ENCODE measurements at regions not wholly inside any gene's neighbourhood (a gene's known extent, or its start where the extent isn't known, plus 50 kb on each side); places are given as distances from the start of the nearest gene placed in this dataset.

GRCh38 chr1:187228790-187229189 lies 400.0 kb downstream of the PLA2G4A start:
- no peak overlapping the region for H3K27ac ChIP-seq (ENCODE audit: low read length)
- TF ChIP-seq RAD21 (conservative IDR thresholded peaks at IDR 0.05), result no peak
- TF ChIP-seq, protein P1, sequence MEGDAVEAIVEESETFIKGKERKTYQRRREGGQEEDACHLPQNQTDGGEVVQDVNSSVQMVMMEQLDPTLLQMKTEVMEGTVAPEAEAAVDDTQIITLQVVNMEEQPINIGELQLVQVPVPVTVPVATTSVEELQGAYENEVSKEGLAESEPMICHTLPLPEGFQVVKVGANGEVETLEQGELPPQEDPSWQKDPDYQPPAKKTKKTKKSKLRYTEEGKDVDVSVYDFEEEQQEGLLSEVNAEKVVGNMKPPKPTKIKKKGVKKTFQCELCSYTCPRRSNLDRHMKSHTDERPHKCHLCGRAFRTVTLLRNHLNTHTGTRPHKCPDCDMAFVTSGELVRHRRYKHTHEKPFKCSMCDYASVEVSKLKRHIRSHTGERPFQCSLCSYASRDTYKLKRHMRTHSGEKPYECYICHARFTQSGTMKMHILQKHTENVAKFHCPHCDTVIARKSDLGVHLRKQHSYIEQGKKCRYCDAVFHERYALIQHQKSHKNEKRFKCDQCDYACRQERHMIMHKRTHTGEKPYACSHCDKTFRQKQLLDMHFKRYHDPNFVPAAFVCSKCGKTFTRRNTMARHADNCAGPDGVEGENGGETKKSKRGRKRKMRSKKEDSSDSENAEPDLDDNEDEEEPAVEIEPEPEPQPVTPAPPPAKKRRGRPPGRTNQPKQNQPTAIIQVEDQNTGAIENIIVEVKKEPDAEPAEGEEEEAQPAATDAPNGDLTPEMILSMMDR (IDR thresholded peaks at IDR 0.05; ENCODE audit: poor library complexity, severe bottlenecking), result no peak
- no peak for TF ChIP-seq SMC3 (conservative IDR thresholded peaks at IDR 0.05; ENCODE audit: poor library complexity)
- TF ChIP-seq, protein P2, sequence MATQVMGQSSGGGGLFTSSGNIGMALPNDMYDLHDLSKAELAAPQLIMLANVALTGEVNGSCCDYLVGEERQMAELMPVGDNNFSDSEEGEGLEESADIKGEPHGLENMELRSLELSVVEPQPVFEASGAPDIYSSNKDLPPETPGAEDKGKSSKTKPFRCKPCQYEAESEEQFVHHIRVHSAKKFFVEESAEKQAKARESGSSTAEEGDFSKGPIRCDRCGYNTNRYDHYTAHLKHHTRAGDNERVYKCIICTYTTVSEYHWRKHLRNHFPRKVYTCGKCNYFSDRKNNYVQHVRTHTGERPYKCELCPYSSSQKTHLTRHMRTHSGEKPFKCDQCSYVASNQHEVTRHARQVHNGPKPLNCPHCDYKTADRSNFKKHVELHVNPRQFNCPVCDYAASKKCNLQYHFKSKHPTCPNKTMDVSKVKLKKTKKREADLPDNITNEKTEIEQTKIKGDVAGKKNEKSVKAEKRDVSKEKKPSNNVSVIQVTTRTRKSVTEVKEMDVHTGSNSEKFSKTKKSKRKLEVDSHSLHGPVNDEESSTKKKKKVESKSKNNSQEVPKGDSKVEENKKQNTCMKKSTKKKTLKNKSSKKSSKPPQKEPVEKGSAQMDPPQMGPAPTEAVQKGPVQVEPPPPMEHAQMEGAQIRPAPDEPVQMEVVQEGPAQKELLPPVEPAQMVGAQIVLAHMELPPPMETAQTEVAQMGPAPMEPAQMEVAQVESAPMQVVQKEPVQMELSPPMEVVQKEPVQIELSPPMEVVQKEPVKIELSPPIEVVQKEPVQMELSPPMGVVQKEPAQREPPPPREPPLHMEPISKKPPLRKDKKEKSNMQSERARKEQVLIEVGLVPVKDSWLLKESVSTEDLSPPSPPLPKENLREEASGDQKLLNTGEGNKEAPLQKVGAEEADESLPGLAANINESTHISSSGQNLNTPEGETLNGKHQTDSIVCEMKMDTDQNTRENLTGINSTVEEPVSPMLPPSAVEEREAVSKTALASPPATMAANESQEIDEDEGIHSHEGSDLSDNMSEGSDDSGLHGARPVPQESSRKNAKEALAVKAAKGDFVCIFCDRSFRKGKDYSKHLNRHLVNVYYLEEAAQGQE (IDR thresholded peaks at IDR 0.05; ENCODE audit: borderline replicate concordance), result no peak
- no peak for TF ChIP-seq MXI1 (conservative IDR thresholded peaks at IDR 0.05; ENCODE audit: poor library complexity, severe bottlenecking)
- TF ChIP-seq EP300 (conservative IDR thresholded peaks at IDR 0.05; ENCODE audit: poor library complexity, severe bottlenecking), result no peak
- no peak for TF ChIP-seq TAF1 (IDR thresholded peaks at IDR 0.05; ENCODE audit: low read depth)
- no peak for TF ChIP-seq EZH2 (IDR thresholded peaks at IDR 0.05; ENCODE audit: borderline replicate concordance, insufficient read depth, low read length, poor library complexity, severe bottlenecking)
- no peak for TF ChIP-seq POLR2AphosphoS5 (IDR thresholded peaks at IDR 0.05)
- no peak overlapping the region for H3K4me2 ChIP-seq (ENCODE audit: low read length)
- H3K9me2 ChIP-seq (ENCODE audit: insufficient read depth, low read length), result no peaks in the 10 kb centered on the region
- no peaks in the 10 kb centered on the region for H3K79me2 ChIP-seq (replicated peaks; ENCODE audit: insufficient read depth, low read length)
- no peaks in the 10 kb centered on the region for H4K20me1 ChIP-seq (ENCODE audit: insufficient read depth)
- H3F3A ChIP-seq (ENCODE audit: insufficient read depth, low read length, poor library complexity, severe bottlenecking), result no peaks in the 10 kb centered on the region
- no peaks in the 10 kb centered on the region for H3K36me3 ChIP-seq (ENCODE audit: insufficient read depth, low read length)
- H3K4me3 ChIP-seq (ENCODE audit: low read length), result no peak overlapping the region
- H3K27me3 ChIP-seq (ENCODE audit: insufficient read depth, low read depth, low read length), result no peaks in the 10 kb centered on the region
- H3K9me3 ChIP-seq (ENCODE audit: low read length), result no peaks in the 10 kb centered on the region
- no peak overlapping the region for H2AFZ ChIP-seq (ENCODE audit: low read depth, low read length)
- no peak overlapping the region for H3K9ac ChIP-seq (ENCODE audit: low read length)

GRCh38 chr1:187229496-187229895 lies 400.7 kb downstream of the PLA2G4A start:
- Histone ChIP-seq H3K9me2 (ENCODE audit: insufficient read depth, low read length) (no peaks in the 10 kb centered on the region), H3F3A (ENCODE audit: insufficient read depth, low read length, poor library complexity, severe bottlenecking) (no peaks in the 10 kb centered on the region), H2AFZ (ENCODE audit: low read depth, low read length) (no peak overlapping the region), H3K9ac (ENCODE audit: low read length) (no peak overlapping the region), H3K4me3 (ENCODE audit: low read length) (no peak overlapping the region), H3K79me2 (replicated peaks; ENCODE audit: insufficient read depth, low read length) (no peaks in the 10 kb centered on the region), H3K27me3 (ENCODE audit: insufficient read depth, low read depth, low read length) (no peaks in the 10 kb centered on the region), H3K36me3 (ENCODE audit: insufficient read depth, low read length) (no peaks in the 10 kb centered on the region), H3K4me2 (ENCODE audit: low read length) (no peak overlapping the region), H4K20me1 (ENCODE audit: insufficient read depth) (no peaks in the 10 kb centered on the region), H3K9me3 (ENCODE audit: low read length) (no peaks in the 10 kb centered on the region), H3K27ac (ENCODE audit: low read length) (no peak overlapping the region)
- TF ChIP-seq RAD21 (conservative IDR thresholded peaks at IDR 0.05), result no peak
- no peak for TF ChIP-seq POLR2AphosphoS5 (IDR thresholded peaks at IDR 0.05)
- TF ChIP-seq EP300 (conservative IDR thresholded peaks at IDR 0.05; ENCODE audit: poor library complexity, severe bottlenecking), result no peak
- TF ChIP-seq, protein P1 (IDR thresholded peaks at IDR 0.05; ENCODE audit: poor library complexity, severe bottlenecking), result no peak
- no peak for TF ChIP-seq TAF1 (IDR thresholded peaks at IDR 0.05; ENCODE audit: low read depth)
- TF ChIP-seq EZH2 (IDR thresholded peaks at IDR 0.05; ENCODE audit: borderline replicate concordance, insufficient read depth, low read length, poor library complexity, severe bottlenecking), result no peak
- no peak for TF ChIP-seq MXI1 (conservative IDR thresholded peaks at IDR 0.05; ENCODE audit: poor library complexity, severe bottlenecking)
- TF ChIP-seq, protein P2 (IDR thresholded peaks at IDR 0.05; ENCODE audit: borderline replicate concordance), result no peak
- TF ChIP-seq SMC3 (conservative IDR thresholded peaks at IDR 0.05; ENCODE audit: poor library complexity), result no peak
